HEK293T (cell line): ENCODE measurements at regions not wholly inside any gene's neighbourhood (a gene's known extent, or its start where the extent isn't known, plus 50 kb on each side); places are given as distances from the start of the nearest gene placed in this dataset.

Experiments
- FOXK2 ChIP-seq: fragments of 450-650 bp; IDR thresholded peaks from 2 replicates; pipeline ENCODE4 v1.6.1; 2016; ENCODE audit warnings: mild to moderate bottlenecking
- SP1 ChIP-seq: fragments of 450-650 bp; IDR thresholded peaks from 2 replicates; pipeline ENCODE4 v1.6.1; 2017

GRCh38 chr2:41959760-41960159 lies 88.1 kb upstream of the PKDCC start:
- TF ChIP-seq SP1 (no peak), FOXK2 (no peak)
